Colonic mucosa (tissue), 4 donors: ENCODE measurements at regions not wholly inside any gene's neighbourhood (a gene's known extent, or its start where the extent isn't known, plus 50 kb on each side); places are given as distances from the start of the nearest gene placed in this dataset.

Experiments used
- DNase-seq: peaks from one replicate; pipeline ENCODE4 v3.0.0-alpha.2; 2020
- H3K27ac ChIP-seq: fragments of 200-600 bp; one replicate; pipeline ENCODE4 v1.8.0; 2021
- H3K27me3 ChIP-seq: fragments of 200-600 bp; one replicate; pipeline ENCODE4 v1.8.0; 2021
- H3K36me3 ChIP-seq: fragments of 200-600 bp; one replicate; pipeline ENCODE4 v1.8.0; 2021
- H3K4me1 ChIP-seq: fragments of 200-600 bp; one replicate; pipeline ENCODE4 v1.8.0; 2021; ENCODE audit warnings: mild to moderate bottlenecking
- H3K4me3 ChIP-seq: fragments of 200-600 bp; one replicate; pipeline ENCODE4 v1.8.0; 2021
- H3K9ac ChIP-seq, 2 donors: one replicate each; pipeline ENCODE4 v1.7.0; 2013; ENCODE audit warnings: control low read depth in 2 of 2, low read depth in 2 of 2, low read length in 2 of 2
- H3K9me3 ChIP-seq: fragments of 200-600 bp; one replicate; pipeline ENCODE4 v1.8.0; 2021
- intact Hi-C: fragments of 100-400 bp; cut with DNase I; formaldehyde crosslinking; loops from one replicate; pipeline ENCODE4 v1.14.1; 2022
- TF ChIP-seq, protein P1 (sequence below): fragments of 200-600 bp; IDR thresholded peaks from one replicate; pipeline ENCODE4 v1.8.0; 2022; ENCODE audit warnings: antibody characterized with exemption, mild to moderate bottlenecking
- donor health status: healthy.
- donor health status: DM: no; HTN: no; CAD: no.
- donor health status: DM: no; HTN: no; CAD: no.

DNA sequence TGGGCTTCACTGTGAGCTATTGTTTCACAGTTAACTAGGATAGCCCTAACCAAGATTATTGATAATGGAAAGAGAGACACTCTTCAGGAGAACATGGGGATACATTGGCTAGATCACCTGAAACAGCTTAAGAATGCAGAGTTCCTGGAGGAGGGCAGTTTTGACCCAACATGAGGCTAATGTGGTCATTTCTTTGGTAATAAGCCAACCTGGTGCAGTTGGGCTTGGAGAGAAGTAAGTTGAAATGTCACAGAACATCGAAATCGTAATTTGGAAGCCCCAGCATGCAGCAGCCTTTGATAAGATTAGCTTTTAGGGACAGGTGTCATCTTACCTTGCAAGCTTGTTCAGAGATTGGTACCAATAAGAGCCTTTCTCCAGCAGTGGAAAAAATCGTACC is 556.6 kb upstream of the GOT2 start:
- no peak overlapping the region for H3K27ac ChIP-seq
- H3K9ac ChIP-seq: no peak overlapping the region
- no peaks in the 10 kb centered on the region for H3K27me3 ChIP-seq
- no peaks in the 10 kb centered on the region for H3K4me1 ChIP-seq
- intact Hi-C loops: no loop called here
- no peak for DNase-seq
- H3K4me3 ChIP-seq: no peak overlapping the region
- TF ChIP-seq, protein P1, sequence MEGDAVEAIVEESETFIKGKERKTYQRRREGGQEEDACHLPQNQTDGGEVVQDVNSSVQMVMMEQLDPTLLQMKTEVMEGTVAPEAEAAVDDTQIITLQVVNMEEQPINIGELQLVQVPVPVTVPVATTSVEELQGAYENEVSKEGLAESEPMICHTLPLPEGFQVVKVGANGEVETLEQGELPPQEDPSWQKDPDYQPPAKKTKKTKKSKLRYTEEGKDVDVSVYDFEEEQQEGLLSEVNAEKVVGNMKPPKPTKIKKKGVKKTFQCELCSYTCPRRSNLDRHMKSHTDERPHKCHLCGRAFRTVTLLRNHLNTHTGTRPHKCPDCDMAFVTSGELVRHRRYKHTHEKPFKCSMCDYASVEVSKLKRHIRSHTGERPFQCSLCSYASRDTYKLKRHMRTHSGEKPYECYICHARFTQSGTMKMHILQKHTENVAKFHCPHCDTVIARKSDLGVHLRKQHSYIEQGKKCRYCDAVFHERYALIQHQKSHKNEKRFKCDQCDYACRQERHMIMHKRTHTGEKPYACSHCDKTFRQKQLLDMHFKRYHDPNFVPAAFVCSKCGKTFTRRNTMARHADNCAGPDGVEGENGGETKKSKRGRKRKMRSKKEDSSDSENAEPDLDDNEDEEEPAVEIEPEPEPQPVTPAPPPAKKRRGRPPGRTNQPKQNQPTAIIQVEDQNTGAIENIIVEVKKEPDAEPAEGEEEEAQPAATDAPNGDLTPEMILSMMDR: no peak
- no peaks in the 10 kb centered on the region for H3K9me3 ChIP-seq
- no peaks in the 10 kb centered on the region for H3K36me3 ChIP-seq

GRCh38 chr16:59289151-59289550 is 555.0 kb upstream of the GOT2 start:
- no peak overlapping the region for H3K27ac ChIP-seq
- no peak overlapping the region for H3K9ac ChIP-seq
- no peaks in the 10 kb centered on the region for H3K9me3 ChIP-seq
- no peaks in the 10 kb centered on the region for H3K36me3 ChIP-seq
- intact Hi-C loops: no loop called here
- no peak for DNase-seq
- TF ChIP-seq, protein P1: no peak
- H3K4me1 ChIP-seq: no peaks in the 10 kb centered on the region
- no peak overlapping the region for H3K4me3 ChIP-seq
- no peaks in the 10 kb centered on the region for H3K27me3 ChIP-seq

DNA sequence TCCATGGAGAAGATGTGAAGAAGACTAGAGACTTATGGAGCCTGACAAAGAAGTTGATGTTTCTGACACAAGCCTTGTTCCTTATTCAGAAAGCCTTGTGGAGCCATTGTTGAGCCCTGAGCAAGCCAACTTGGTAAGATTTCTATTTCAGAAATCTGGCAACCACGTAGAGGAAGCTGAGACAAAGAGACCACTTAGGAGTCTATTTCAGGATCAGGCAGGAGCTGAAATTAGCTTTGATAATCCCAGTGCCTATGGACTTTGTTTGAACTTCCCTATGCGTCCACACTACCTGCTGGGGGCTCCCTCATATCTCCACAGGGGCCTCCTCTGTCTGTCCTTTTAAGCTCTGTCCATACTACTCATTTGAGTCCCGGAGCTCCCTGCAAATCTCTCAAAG is 540.0 kb upstream of the GOT2 start:
- intact Hi-C loops: no loop called here
- DNase-seq: no peak

DNA sequence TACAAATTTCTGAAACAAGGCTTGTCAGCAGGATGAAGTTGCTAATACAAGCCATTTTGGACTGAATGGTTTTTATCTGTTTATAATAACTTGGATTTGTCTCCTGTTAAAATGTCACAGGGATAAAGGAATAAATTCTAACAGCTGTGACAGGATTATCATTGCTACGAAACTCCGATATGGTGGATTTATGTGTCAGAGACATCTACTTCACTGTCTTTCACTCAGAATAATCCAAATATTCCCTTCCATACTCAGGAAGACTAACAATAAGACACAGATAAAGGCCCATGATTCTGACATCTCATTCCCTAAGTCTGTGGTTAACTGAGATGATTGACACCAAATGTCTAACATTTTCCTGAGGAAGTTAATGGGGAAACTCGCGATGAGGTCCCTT is 529.8 kb upstream of the GOT2 start:
- H3K9ac ChIP-seq: no peak overlapping the region
- no peaks in the 10 kb centered on the region for H3K36me3 ChIP-seq
- intact Hi-C loops: no loop called here
- no peaks in the 10 kb centered on the region for H3K9me3 ChIP-seq
- no peaks in the 10 kb centered on the region for H3K27me3 ChIP-seq
- no peak overlapping the region for H3K4me3 ChIP-seq
- DNase-seq: no peak
- no peak overlapping the region for H3K27ac ChIP-seq
- TF ChIP-seq, protein P1: no peak
- H3K4me1 ChIP-seq: no peaks in the 10 kb centered on the region

More for the DNA sequence above, 540.0 kb upstream of the GOT2 start:
- no peak overlapping the region for H3K4me3 ChIP-seq
- TF ChIP-seq, protein P1: no peak
- no peaks in the 10 kb centered on the region for H3K27me3 ChIP-seq
- no peak overlapping the region for H3K27ac ChIP-seq
- no peaks in the 10 kb centered on the region for H3K4me1 ChIP-seq
- no peaks in the 10 kb centered on the region for H3K36me3 ChIP-seq
- H3K9ac ChIP-seq: no peak overlapping the region
- H3K9me3 ChIP-seq: no peaks in the 10 kb centered on the region

GRCh38 chr16:59260892-59261291 is 526.8 kb upstream of the GOT2 start:
- H3K9ac ChIP-seq: no peak overlapping the region
- H3K4me3 ChIP-seq: no peak overlapping the region
- no peak for DNase-seq
- no peaks in the 10 kb centered on the region for H3K4me1 ChIP-seq
- intact Hi-C loops: no loop called here
- no peak overlapping the region for H3K27ac ChIP-seq
- no peaks in the 10 kb centered on the region for H3K9me3 ChIP-seq
- no peaks in the 10 kb centered on the region for H3K27me3 ChIP-seq
- TF ChIP-seq, protein P1: no peak
- H3K36me3 ChIP-seq: no peaks in the 10 kb centered on the region

GRCh38 chr16:59259950-59260319 is 525.8 kb upstream of the GOT2 start:
- Histone ChIP-seq H3K9ac (no peak overlapping the region), H3K36me3 (no peaks in the 10 kb centered on the region), H3K27me3 (no peaks in the 10 kb centered on the region), H3K4me3 (no peak overlapping the region), H3K4me1 (no peaks in the 10 kb centered on the region), H3K27ac (no peak overlapping the region), H3K9me3 (no peaks in the 10 kb centered on the region)
- no peak for DNase-seq
- TF ChIP-seq, protein P1: no peak
- intact Hi-C loops: no loop called here
